Cardiac septum (tissue), 1 donor: ENCODE measurements at regions not wholly inside any gene's neighbourhood (a gene's known extent, or its start where the extent isn't known, plus 50 kb on each side); places are given as distances from the start of the nearest gene placed in this dataset.

Experiments
- DNase-seq: peaks from one replicate; pipeline ENCODE4 v3.0.0-alpha.2; 2020; ENCODE audit warnings: low spot score
- intact Hi-C: fragments of 100-400 bp; cut with DNase I; formaldehyde crosslinking; loops from one replicate; pipeline ENCODE4 v1.14.0; 2022
- donor health status: DM: no; HTN: no; CAD: no.

- DNase-seq = no peak
- intact Hi-C loops = no loop called here
These were observed 78.4 kb downstream of the RNASET2 start for GRCh38 chr6:166877906-166878305.

GRCh38 chr6:166877349-166877748 lies 79.0 kb downstream of the RNASET2 start:
- intact Hi-C loops = no loop called here
- no peak for DNase-seq

- intact Hi-C loops = no loop called here
- no peak for DNase-seq
These were observed 83.8 kb downstream of the RNASET2 start for GRCh38 chr6:166872531-166873009.

GRCh38 chr6:166870602-166871208 lies 85.6 kb downstream of the RNASET2 start:
- intact Hi-C loops = no loop called here
- no peak for DNase-seq

GRCh38 chr6:166866839-166867637 lies 89.3 kb downstream of the RNASET2 start:
- intact Hi-C loops = no loop called here

GRCh38 chr6:166864333-166864732 lies 92.0 kb downstream of the RNASET2 start:
- no peak for DNase-seq
- intact Hi-C loops = loop anchor here (5.0 kb wide), 1 partner anchor 88 kb away; no protein-coding TSS in a partner anchor

More at GRCh38 chr6:166866839-166867637, 89.3 kb downstream of the RNASET2 start:
- DNase-seq = no peak

- intact Hi-C loops = loop anchor here (5.0 kb wide), 1 partner anchor 89 kb away; no protein-coding TSS in a partner anchor
- no peak for DNase-seq
These were observed 93.3 kb downstream of the RNASET2 start for GRCh38 chr6:166862978-166863530.

GRCh38 chr6:166862287-166862977 lies 93.9 kb downstream of the RNASET2 start:
- DNase-seq = no peak
- intact Hi-C loops = loop anchor here (5.0 kb wide), 1 partner anchor 90 kb away; no protein-coding TSS in a partner anchor

- intact Hi-C loops = loop anchor here (5.0 kb wide), 1 partner anchor 90 kb away; no protein-coding TSS in a partner anchor
- no peak for DNase-seq
These were observed 94.4 kb downstream of the RNASET2 start for GRCh38 chr6:166861961-166862286.

- DNase-seq = no peak
- intact Hi-C loops = loop anchor here (5.0 kb wide), 1 partner anchor 91 kb away; no protein-coding TSS in a partner anchor
These were observed 95.0 kb downstream of the RNASET2 start for GRCh38 chr6:166861304-166861703.

GRCh38 chr6:166860392-166860791 lies 96.0 kb downstream of the RNASET2 start:
- intact Hi-C loops = loop anchor here (5.0 kb wide), 1 partner anchor 92 kb away; no protein-coding TSS in a partner anchor
- no peak for DNase-seq

GRCh38 chr6:166855416-166855815 lies 100.9 kb downstream of the RNASET2 start:
- intact Hi-C loops = no loop called here

GRCh38 chr6:166853371-166854325 lies 102.7 kb downstream of the RNASET2 start:
- intact Hi-C loops = no loop called here
- DNase-seq = no peak

More at GRCh38 chr6:166855416-166855815, 100.9 kb downstream of the RNASET2 start:
- no peak for DNase-seq

- intact Hi-C loops = no loop called here
- no peak for DNase-seq
These were observed 103.8 kb downstream of the RNASET2 start for GRCh38 chr6:166852451-166852975.

GRCh38 chr6:166851911-166852310 lies 104.4 kb downstream of the RNASET2 start:
- no peak for DNase-seq
- intact Hi-C loops = no loop called here

GRCh38 chr6:166851426-166851825 lies 104.9 kb downstream of the RNASET2 start:
- intact Hi-C loops = no loop called here

GRCh38 chr6:166850677-166851076 lies 105.7 kb downstream of the RNASET2 start:
- intact Hi-C loops = no loop called here

More at GRCh38 chr6:166851426-166851825, 104.9 kb downstream of the RNASET2 start:
- DNase-seq = no peak

GRCh38 chr6:166849749-166850183 lies 106.6 kb downstream of the RNASET2 start:
- no peak for DNase-seq
- intact Hi-C loops = no loop called here

More at GRCh38 chr6:166850677-166851076, 105.7 kb downstream of the RNASET2 start:
- no peak for DNase-seq
